ENCODE measurements at regions not wholly inside any gene's neighbourhood (a gene's known extent, or its start where the extent isn't known, plus 50 kb on each side); places are given as distances from the start of the nearest gene placed in this dataset.

GRCh38 chr3:159629329-159630084 is 359.1 kb upstream of the IL12A start:
- Histone ChIP-seq H3K4me3 (replicated peaks in 1 of 2; ENCODE audit: low read depth in 1 of 2, low read length in 2 of 2) (no peak overlapping the region), H3K9me3 (ENCODE audit: control insufficient read depth in 1 of 2, insufficient read depth in 1 of 2, low read depth in 1 of 2, low read length in 2 of 2) (no peaks in the 10 kb centered on the region), H3K27me3 (ENCODE audit: insufficient read depth, low read length) (no peaks in the 10 kb centered on the region), H3K79me2 (ENCODE audit: insufficient read depth, low read length) (no peaks in the 10 kb centered on the region), H3K9ac (ENCODE audit: low read length) (no peak overlapping the region), H3K9me2 (ENCODE audit: insufficient read depth) (no peaks in the 10 kb centered on the region), H3K27ac (ENCODE audit: low read depth, low read length) (no peak overlapping the region), H4K20me1 (ENCODE audit: insufficient read depth) (no peaks in the 10 kb centered on the region), H2AFZ (ENCODE audit: low read depth, low read length, poor library complexity, severe bottlenecking) (no peak overlapping the region), H3K4me1 (ENCODE audit: control insufficient read depth in 1 of 2, insufficient read depth in 2 of 2, low read length in 2 of 2) (peaks cover 8 to 13% of the 10 kb centered on the region in 2 experiments), H3K36me3 (ENCODE audit: control insufficient read depth in 1 of 2, insufficient read depth in 2 of 2, low read length in 2 of 2) (no peaks in the 10 kb centered on the region), H3K4me2 (ENCODE audit: low read length) (no peak overlapping the region)
- ATAC-seq: no peak
- intact Hi-C loops (cut with micrococcal nuclease): no loop called here
- no peak for DNase-seq (ENCODE audit: low read depth, low spot score)
- ChIA-PET RAD21 (ENCODE audit: low non-redundant PET in 1 of 2, low total read pairs in 2 of 2, uncharacterized antibody in 2 of 2, unreplicated experiment in 2 of 2) (no interaction called here), POLR2A (no interaction called here), CTCF (no interaction called here)
- BruUV-seq (replicated peaks): no TSS peak
- TF ChIP-seq EZH2 (IDR thresholded peaks at IDR 0.05) (no peak), CTCF (IDR thresholded peaks at IDR 0.05 in 2 of 3, conservative IDR thresholded peaks at IDR 0.05 in 1 of 3; ENCODE audit: borderline replicate concordance in 1 of 3, insufficient read depth in 1 of 3, low read depth in 2 of 3, low read length in 2 of 3) (no peak), YY1 (IDR thresholded peaks at IDR 0.05; ENCODE audit: extremely low read depth, insufficient replicate concordance, low read depth, low read length) (no peak), ELF1 (IDR thresholded peaks at IDR 0.05; ENCODE audit: borderline replicate concordance, low read depth) (no peak), POLR2AphosphoS5 (IDR thresholded peaks at IDR 0.05; ENCODE audit: low read depth, low read length) (no peak), TCF7L2 (IDR thresholded peaks at IDR 0.05; ENCODE audit: borderline replicate concordance, extremely low read depth, insufficient read depth, insufficient read length) (no peak), CEBPB (IDR thresholded peaks at IDR 0.05; ENCODE audit: low read depth) (no peak), FOSL1 (IDR thresholded peaks at IDR 0.05; ENCODE audit: low read depth) (no peak), POLR2A (IDR thresholded peaks at IDR 0.05; ENCODE audit: borderline replicate concordance, extremely low read depth, insufficient read depth, insufficient read length) (no peak), SIN3A (IDR thresholded peaks at IDR 0.05; ENCODE audit: low read depth) (no peak), JUND (IDR thresholded peaks at IDR 0.05) (no peak), ZFX (IDR thresholded peaks at IDR 0.05) (no peak)
- TF ChIP-seq, protein P1, sequence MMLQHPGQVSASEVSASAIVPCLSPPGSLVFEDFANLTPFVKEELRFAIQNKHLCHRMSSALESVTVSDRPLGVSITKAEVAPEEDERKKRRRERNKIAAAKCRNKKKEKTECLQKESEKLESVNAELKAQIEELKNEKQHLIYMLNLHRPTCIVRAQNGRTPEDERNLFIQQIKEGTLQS (IDR thresholded peaks at IDR 0.05): no peak
- TF ChIP-seq, protein P2, sequence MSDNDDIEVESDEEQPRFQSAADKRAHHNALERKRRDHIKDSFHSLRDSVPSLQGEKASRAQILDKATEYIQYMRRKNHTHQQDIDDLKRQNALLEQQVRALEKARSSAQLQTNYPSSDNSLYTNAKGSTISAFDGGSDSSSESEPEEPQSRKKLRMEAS (IDR thresholded peaks at IDR 0.05): no peak

Data from HCT116 (cell line).